WTC11 (cell line): ENCODE measurements at regions not wholly inside any gene's neighbourhood (a gene's known extent, or its start where the extent isn't known, plus 50 kb on each side); places are given as distances from the start of the nearest gene placed in this dataset.

Experiments used
- ATAC-seq: fragments of 200-7000 bp; cut with Tn5 transposase; 2 replicates; pipeline ENCODE4 v1.10.0; 2021; ENCODE audit warnings: mild to moderate bottlenecking, moderate library complexity
- CTCF ChIA-PET: fragments of 300-600 bp; sonication (Branson Sonifier 250); formaldehyde crosslinking; loops from one replicate; lab custom pipeline; 2021; ENCODE audit warnings: antibody characterized with exemption; lab: Charles Lee
- POLR2A ChIA-PET: fragments of 350-600 bp; sonication (Branson Sonifier 250); formaldehyde crosslinking; loops from one replicate; lab custom pipeline; 2021; ENCODE audit warnings: antibody characterized with exemption; lab: Charles Lee
- DNase-seq: peaks from one replicate; pipeline ENCODE4 v3.0.0; 2021; ENCODE audit warnings: low spot score
- H3K27ac Mint-ChIP-seq: 2 replicates; pipeline ENCODE4 v1.8.0; 2021; ENCODE audit warnings: mixed read lengths
- H3K27me3 Mint-ChIP-seq: 2 replicates; pipeline ENCODE4 v1.8.0; 2021; ENCODE audit warnings: low read depth, mild to moderate bottlenecking, moderate library complexity, mixed read lengths
- H3K36me3 Mint-ChIP-seq: 2 replicates; pipeline ENCODE4 v1.8.0; 2021; ENCODE audit warnings: mixed read lengths
- H3K4me1 Mint-ChIP-seq: 2 replicates; pipeline ENCODE4 v1.8.0; 2022; ENCODE audit warnings: mixed read lengths
- H3K4me3 Mint-ChIP-seq: 2 replicates; pipeline ENCODE4 v1.8.0; 2021; ENCODE audit warnings: mild to moderate bottlenecking, moderate library complexity, mixed read lengths
- H3K9me3 Mint-ChIP-seq: 2 replicates; pipeline ENCODE4 v1.8.0; 2021; ENCODE audit warnings: mixed read lengths
- ESRRA ChIP-seq: sonication (generic); formaldehyde crosslinking; IDR thresholded peaks from 2 replicates; pipeline ENCODE4 v1.8.1; 2022; ENCODE audit warnings: mild to moderate bottlenecking, missing genetic modification reagents, borderline replicate concordance
- FOXJ3 ChIP-seq: sonication (generic); formaldehyde crosslinking; IDR thresholded peaks from 2 replicates; pipeline ENCODE4 v1.9.0; 2021; ENCODE audit warnings: missing genetic modification reagents, mild to moderate bottlenecking, borderline replicate concordance
- FOXP1 ChIP-seq: sonication (generic); formaldehyde crosslinking; IDR thresholded peaks from 2 replicates; pipeline ENCODE4 v1.8.0; 2022; ENCODE audit warnings: missing genetic modification reagents, mild to moderate bottlenecking, moderate library complexity, borderline replicate concordance
- GTF2I ChIP-seq: fragments of 250-450 bp; sonication (Bioruptor Pico); conservative IDR thresholded peaks from 2 replicates; pipeline ENCODE4 v1.4.0; 2021; ENCODE audit warnings: mild to moderate bottlenecking
- NR1H2 ChIP-seq: sonication (generic); formaldehyde crosslinking; IDR thresholded peaks from 2 replicates; pipeline ENCODE4 v1.9.0; 2021; ENCODE audit warnings: mild to moderate bottlenecking, moderate library complexity, missing genetic modification reagents
- OVOL2 ChIP-seq: fragments of 250-450 bp; sonication (Bioruptor Pico); IDR thresholded peaks from 2 replicates; pipeline ENCODE4 v1.9.0; 2021; ENCODE audit warnings: mild to moderate bottlenecking, borderline replicate concordance
- TCF7 ChIP-seq: sonication (generic); formaldehyde crosslinking; IDR thresholded peaks from 2 replicates; pipeline ENCODE4 v1.8.0; 2022; ENCODE audit warnings: mild to moderate bottlenecking, low read depth, missing genetic modification reagents, moderate library complexity
- ZBTB21 ChIP-seq: sonication (generic); formaldehyde crosslinking; IDR thresholded peaks from 2 replicates; pipeline ENCODE4 v1.8.1; 2023; ENCODE audit warnings: mild to moderate bottlenecking, missing genetic modification reagents, borderline replicate concordance
- ZNF121 ChIP-seq: sonication (generic); formaldehyde crosslinking; IDR thresholded peaks from 2 replicates; pipeline ENCODE4 v1.8.0; 2023; ENCODE audit warnings: missing genetic modification reagents
- ZNF219 ChIP-seq: sonication (generic); formaldehyde crosslinking; IDR thresholded peaks from 2 replicates; pipeline ENCODE4 v1.8.0; 2023; ENCODE audit warnings: missing genetic modification reagents, mild to moderate bottlenecking, borderline replicate concordance
- ZNF423 ChIP-seq: fragments of 250-450 bp; sonication (Bioruptor Pico); IDR thresholded peaks from 2 replicates; pipeline ENCODE4 v2.1.2; 2022; ENCODE audit warnings: mild to moderate bottlenecking, moderate library complexity
- ZNF671 ChIP-seq: fragments of 250-450 bp; sonication (Bioruptor Pico); IDR thresholded peaks from 2 replicates; pipeline ENCODE4 v1.8.0; 2021; ENCODE audit warnings: mild to moderate bottlenecking
- TF ChIP-seq, protein P1 (sequence below): sonication (generic); formaldehyde crosslinking; IDR thresholded peaks from 2 replicates; pipeline ENCODE4 v1.8.0; 2023; ENCODE audit warnings: missing genetic modification reagents, mild to moderate bottlenecking, borderline replicate concordance
- TF ChIP-seq, protein P2 (sequence below): fragments of 250-450 bp; sonication (Bioruptor Pico); conservative IDR thresholded peaks from 2 replicates; pipeline ENCODE4 v1.9.0; 2021; ENCODE audit warnings: mild to moderate bottlenecking
- TF ChIP-seq, protein P3 (sequence below): fragments of 200-600 bp; IDR thresholded peaks from 2 replicates; pipeline ENCODE4 v1.8.0; 2022; ENCODE audit warnings: antibody characterized with exemption
- TF ChIP-seq, protein P4 (sequence below): sonication (generic); formaldehyde crosslinking; IDR thresholded peaks from 2 replicates; pipeline ENCODE4 v1.8.1; 2022; ENCODE audit warnings: mild to moderate bottlenecking, moderate library complexity, missing genetic modification reagents
- TF ChIP-seq, protein P5 (sequence below): sonication (generic); formaldehyde crosslinking; IDR thresholded peaks from 2 replicates; pipeline ENCODE4 v1.8.0; 2023; ENCODE audit warnings: missing genetic modification reagents
- TF ChIP-seq, protein P6 (sequence below): sonication (generic); formaldehyde crosslinking; IDR thresholded peaks from 2 replicates; pipeline ENCODE4 v1.8.1; 2022; ENCODE audit warnings: missing genetic modification reagents, borderline replicate concordance

DNA sequence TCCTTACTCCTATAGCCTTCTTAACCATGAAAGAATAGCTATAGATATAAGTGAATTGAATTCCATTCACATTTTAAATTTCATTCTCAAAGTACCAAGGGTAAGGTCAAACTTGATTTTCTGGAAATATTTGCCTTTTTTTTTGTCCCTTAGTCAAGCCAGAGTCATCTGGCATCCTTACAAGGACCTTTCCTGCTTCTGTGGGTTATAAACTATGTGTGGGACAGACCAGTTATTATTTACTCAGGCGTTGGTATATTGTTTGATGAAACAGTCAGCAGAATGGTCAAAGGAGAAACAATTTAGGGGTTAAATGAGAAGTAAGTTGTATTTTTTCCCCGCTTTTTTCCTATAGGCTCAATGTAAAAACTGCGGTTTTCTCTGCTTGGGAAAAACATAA, 1103.2 kb upstream of the ZEB2 start (continued):
- TF ChIP-seq, protein P1, sequence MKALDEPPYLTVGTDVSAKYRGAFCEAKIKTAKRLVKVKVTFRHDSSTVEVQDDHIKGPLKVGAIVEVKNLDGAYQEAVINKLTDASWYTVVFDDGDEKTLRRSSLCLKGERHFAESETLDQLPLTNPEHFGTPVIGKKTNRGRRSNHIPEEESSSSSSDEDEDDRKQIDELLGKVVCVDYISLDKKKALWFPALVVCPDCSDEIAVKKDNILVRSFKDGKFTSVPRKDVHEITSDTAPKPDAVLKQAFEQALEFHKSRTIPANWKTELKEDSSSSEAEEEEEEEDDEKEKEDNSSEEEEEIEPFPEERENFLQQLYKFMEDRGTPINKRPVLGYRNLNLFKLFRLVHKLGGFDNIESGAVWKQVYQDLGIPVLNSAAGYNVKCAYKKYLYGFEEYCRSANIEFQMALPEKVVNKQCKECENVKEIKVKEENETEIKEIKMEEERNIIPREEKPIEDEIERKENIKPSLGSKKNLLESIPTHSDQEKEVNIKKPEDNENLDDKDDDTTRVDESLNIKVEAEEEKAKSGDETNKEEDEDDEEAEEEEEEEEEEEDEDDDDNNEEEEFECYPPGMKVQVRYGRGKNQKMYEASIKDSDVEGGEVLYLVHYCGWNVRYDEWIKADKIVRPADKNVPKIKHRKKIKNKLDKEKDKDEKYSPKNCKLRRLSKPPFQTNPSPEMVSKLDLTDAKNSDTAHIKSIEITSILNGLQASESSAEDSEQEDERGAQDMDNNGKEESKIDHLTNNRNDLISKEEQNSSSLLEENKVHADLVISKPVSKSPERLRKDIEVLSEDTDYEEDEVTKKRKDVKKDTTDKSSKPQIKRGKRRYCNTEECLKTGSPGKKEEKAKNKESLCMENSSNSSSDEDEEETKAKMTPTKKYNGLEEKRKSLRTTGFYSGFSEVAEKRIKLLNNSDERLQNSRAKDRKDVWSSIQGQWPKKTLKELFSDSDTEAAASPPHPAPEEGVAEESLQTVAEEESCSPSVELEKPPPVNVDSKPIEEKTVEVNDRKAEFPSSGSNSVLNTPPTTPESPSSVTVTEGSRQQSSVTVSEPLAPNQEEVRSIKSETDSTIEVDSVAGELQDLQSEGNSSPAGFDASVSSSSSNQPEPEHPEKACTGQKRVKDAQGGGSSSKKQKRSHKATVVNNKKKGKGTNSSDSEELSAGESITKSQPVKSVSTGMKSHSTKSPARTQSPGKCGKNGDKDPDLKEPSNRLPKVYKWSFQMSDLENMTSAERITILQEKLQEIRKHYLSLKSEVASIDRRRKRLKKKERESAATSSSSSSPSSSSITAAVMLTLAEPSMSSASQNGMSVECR (CRISPR knock-in tag): no peak
- TF ChIP-seq OVOL2: no peak
- no peak for TF ChIP-seq ZNF219
- TF ChIP-seq, protein P2, sequence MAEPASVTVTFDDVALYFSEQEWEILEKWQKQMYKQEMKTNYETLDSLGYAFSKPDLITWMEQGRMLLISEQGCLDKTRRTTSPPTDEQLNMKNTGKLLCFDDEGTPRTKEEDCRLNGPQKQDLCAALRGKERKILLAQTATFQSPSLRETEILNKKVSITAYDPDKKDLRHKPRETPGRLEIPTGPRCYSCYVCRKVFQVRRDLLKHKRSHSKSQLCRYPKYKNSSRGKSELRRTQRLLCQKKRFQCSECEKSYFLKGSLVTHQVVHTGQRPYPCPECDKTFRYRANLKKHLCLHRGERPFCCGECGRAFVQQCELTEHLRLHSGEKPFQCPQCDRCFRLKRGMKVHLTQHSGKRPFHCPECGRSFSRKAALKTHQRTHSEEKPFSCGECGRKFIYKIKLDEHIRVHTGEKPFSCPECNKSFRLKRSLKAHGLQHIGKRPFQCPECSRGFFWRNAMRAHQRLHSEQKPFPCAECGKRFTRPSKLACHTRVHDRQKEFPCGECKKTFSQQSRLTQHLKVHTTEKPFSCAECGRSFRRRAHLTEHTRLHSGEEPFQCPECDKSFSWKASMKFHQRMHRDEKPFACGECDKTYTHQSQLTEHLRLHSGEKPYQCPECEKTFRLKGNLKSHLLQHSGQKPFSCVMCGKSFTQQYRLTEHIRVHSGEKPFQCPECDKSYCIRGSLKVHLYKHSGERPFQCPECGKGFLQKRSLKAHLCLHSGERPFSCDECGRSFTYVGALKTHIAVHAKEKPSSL (CRISPR knock-in tag): no peak
- TF ChIP-seq ZBTB21 (CRISPR knock-in tag): no peak
- no peak for TF ChIP-seq TCF7
- TF ChIP-seq NR1H2 (CRISPR knock-in tag): no peak
- TF ChIP-seq, protein P3, sequence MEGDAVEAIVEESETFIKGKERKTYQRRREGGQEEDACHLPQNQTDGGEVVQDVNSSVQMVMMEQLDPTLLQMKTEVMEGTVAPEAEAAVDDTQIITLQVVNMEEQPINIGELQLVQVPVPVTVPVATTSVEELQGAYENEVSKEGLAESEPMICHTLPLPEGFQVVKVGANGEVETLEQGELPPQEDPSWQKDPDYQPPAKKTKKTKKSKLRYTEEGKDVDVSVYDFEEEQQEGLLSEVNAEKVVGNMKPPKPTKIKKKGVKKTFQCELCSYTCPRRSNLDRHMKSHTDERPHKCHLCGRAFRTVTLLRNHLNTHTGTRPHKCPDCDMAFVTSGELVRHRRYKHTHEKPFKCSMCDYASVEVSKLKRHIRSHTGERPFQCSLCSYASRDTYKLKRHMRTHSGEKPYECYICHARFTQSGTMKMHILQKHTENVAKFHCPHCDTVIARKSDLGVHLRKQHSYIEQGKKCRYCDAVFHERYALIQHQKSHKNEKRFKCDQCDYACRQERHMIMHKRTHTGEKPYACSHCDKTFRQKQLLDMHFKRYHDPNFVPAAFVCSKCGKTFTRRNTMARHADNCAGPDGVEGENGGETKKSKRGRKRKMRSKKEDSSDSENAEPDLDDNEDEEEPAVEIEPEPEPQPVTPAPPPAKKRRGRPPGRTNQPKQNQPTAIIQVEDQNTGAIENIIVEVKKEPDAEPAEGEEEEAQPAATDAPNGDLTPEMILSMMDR: no peak
- TF ChIP-seq, protein P4, sequence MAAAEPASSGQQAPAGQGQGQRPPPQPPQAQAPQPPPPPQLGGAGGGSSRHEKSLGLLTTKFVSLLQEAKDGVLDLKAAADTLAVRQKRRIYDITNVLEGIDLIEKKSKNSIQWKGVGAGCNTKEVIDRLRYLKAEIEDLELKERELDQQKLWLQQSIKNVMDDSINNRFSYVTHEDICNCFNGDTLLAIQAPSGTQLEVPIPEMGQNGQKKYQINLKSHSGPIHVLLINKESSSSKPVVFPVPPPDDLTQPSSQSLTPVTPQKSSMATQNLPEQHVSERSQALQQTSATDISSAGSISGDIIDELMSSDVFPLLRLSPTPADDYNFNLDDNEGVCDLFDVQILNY: no peak
- TF ChIP-seq, protein P5, sequence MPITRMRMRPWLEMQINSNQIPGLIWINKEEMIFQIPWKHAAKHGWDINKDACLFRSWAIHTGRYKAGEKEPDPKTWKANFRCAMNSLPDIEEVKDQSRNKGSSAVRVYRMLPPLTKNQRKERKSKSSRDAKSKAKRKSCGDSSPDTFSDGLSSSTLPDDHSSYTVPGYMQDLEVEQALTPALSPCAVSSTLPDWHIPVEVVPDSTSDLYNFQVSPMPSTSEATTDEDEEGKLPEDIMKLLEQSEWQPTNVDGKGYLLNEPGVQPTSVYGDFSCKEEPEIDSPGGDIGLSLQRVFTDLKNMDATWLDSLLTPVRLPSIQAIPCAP (CRISPR knock-in tag): no peak
- no peak for TF ChIP-seq ZNF671
- no peak for TF ChIP-seq FOXJ3 (CRISPR knock-in tag)
- TF ChIP-seq, all 79 proteins: peak for 0

DNA sequence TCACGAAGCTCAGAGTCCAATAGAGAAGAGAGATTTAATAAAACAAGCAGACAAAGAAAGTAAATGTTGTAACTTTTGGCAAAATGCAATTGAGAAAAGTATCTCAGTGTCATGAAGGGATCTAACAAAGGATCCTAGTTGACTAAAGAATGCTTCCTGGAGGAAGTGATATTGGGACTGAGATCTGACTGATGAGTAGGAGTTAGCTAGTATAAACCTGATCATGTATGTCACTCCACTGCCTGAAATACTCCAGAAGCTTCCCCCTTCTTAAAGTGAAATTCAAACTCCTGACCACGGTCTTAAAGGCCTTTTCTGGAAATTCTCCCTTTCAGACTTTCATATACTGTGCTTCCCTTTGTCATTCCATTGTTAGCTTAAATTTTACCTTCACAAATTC, 1102.4 kb upstream of the ZEB2 start:
- CTCF ChIA-PET: no interaction called here
- Mint-ChIP-seq H3K9me3 (no peaks in the 10 kb centered on the region), H3K27ac (no peak overlapping the region), H3K27me3 (peaks cover 4% of the 10 kb centered on the region; the same call in 1 of the 2 replicates), H3K4me1 (no peaks in the 10 kb centered on the region), H3K36me3 (no peaks in the 10 kb centered on the region), H3K4me3 (no peak overlapping the region)
- POLR2A ChIA-PET: no interaction called here
- TF ChIP-seq ZNF423 (CRISPR knock-in tag): no peak
- ATAC-seq (no peak), DNase-seq (no peak)

DNA sequence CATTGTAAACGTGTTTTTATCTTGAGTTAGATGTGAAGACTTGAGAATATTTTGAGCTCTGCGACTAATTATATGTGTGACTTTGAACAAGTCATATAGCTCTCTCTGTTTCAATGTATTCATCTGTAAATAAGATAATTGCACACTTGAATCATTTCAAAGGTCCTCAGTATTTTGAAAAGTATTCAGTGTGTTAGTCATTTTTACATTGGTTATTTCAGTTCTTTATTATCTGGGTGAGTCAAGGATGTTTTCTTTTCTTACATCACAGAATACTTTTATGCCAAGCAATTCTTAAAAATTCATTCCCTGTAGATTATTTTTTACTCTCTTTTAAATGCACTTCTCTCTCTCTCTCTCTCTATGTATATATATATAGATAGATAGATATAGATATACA, 1098.0 kb upstream of the ZEB2 start:
- POLR2A ChIA-PET: no interaction called here
- no peaks in the 10 kb centered on the region for H3K4me1 Mint-ChIP-seq
- peaks cover 4% of the 10 kb centered on the region; the same call in 1 of the 2 replicates for H3K27me3 Mint-ChIP-seq
- DNase-seq (no peak), ATAC-seq (no peak)
- no peak overlapping the region for H3K27ac Mint-ChIP-seq
- TF ChIP-seq ESRRA (no peak), FOXP1 (no peak), FOXJ3 (CRISPR knock-in tag) (no peak), ZNF121 (no peak), GTF2I (CRISPR knock-in tag) (no peak)
- TF ChIP-seq, protein P6, sequence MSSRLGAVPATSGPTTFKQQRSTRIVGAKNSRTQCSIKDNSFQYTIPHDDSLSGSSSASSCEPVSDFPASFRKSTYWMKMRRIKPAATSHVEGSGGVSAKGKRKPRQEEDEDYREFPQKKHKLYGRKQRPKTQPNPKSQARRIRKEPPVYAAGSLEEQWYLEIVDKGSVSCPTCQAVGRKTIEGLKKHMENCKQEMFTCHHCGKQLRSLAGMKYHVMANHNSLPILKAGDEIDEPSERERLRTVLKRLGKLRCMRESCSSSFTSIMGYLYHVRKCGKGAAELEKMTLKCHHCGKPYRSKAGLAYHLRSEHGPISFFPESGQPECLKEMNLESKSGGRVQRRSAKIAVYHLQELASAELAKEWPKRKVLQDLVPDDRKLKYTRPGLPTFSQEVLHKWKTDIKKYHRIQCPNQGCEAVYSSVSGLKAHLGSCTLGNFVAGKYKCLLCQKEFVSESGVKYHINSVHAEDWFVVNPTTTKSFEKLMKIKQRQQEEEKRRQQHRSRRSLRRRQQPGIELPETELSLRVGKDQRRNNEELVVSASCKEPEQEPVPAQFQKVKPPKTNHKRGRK (CRISPR knock-in tag): no peak
- H3K4me3 Mint-ChIP-seq: no peak overlapping the region
- no peaks in the 10 kb centered on the region for H3K36me3 Mint-ChIP-seq
- H3K9me3 Mint-ChIP-seq: peaks cover 7% of the 10 kb centered on the region; the same call in 1 of the 2 replicates
- CTCF ChIA-PET: no interaction called here
